ENCODE measurements at regions not wholly inside any gene's neighbourhood (a gene's known extent, or its start where the extent isn't known, plus 50 kb on each side); places are given as distances from the start of the nearest gene placed in this dataset.

GRCh38 chr7:155870334-155871180 is 58.3 kb upstream of the SHH start:
- TF ChIP-seq YY1 (IDR thresholded peaks at IDR 0.05; ENCODE audit: insufficient read depth, insufficient read length) (no peak), ZNF274 (IDR thresholded peaks at IDR 0.05; ENCODE audit: low read depth, low read length) (no peak)
